ENCODE measurements at regions not wholly inside any gene's neighbourhood (a gene's known extent, or its start where the extent isn't known, plus 50 kb on each side); places are given as distances from the start of the nearest gene placed in this dataset.
"Not testable (repeated sequence)": the region's sequence is repeated elsewhere in the genome, so short reads cannot be mapped to it uniquely, and the experiment has no call there.

- TF ChIP-seq CTCF (IDR thresholded peaks at IDR 0.05; ENCODE audit: control extremely low read depth, extremely low read depth, low read depth, missing control alignments) = no peak
- CTCF ChIA-PET = no interaction called here
- DNase-seq (ENCODE audit: extremely low spot score) = no peak
- POLR2A ChIA-PET = no interaction called here
Measured at GRCh38 chr5:42108468-42108867, 183.4 kb downstream of the FBXO4 start.

- DNase-seq (ENCODE audit: extremely low spot score) = no peak
- ChIA-PET CTCF (no interaction called here), POLR2A (no interaction called here)
- no peak for TF ChIP-seq CTCF (IDR thresholded peaks at IDR 0.05; ENCODE audit: control extremely low read depth, extremely low read depth, low read depth, missing control alignments)
Measured at GRCh38 chr5:42109006-42109572, 184.0 kb downstream of the FBXO4 start.

- POLR2A ChIA-PET; CTCF ChIA-PET; DNase-seq (ENCODE audit: extremely low spot score): not testable (repeated sequence)
Measured at GRCh38 chr5:42115721-42116120, 190.6 kb downstream of the FBXO4 start.

- ChIA-PET POLR2A (no interaction called here), CTCF (interaction anchor here (1.0 to 1.5 kb wide), 4 partner anchors 13 to 63 kb away, joined by 3 to 4 read pairs (median 4); no protein-coding TSS in a partner anchor)
- no peak for TF ChIP-seq CTCF (IDR thresholded peaks at IDR 0.05; ENCODE audit: control extremely low read depth, extremely low read depth, low read depth, missing control alignments)
- DNase-seq (ENCODE audit: extremely low spot score) = no peak
Measured at GRCh38 chr5:42120070-42120469, 195.0 kb downstream of the FBXO4 start.

- DNase-seq (ENCODE audit: extremely low spot score) = no peak
- ChIA-PET POLR2A (no interaction called here), CTCF (interaction anchor here (1.4 to 1.5 kb wide), 3 partner anchors 19 to 64 kb away, joined by 3 to 4 read pairs (median 4); no protein-coding TSS in a partner anchor)
- TF ChIP-seq CTCF (IDR thresholded peaks at IDR 0.05; ENCODE audit: control extremely low read depth, extremely low read depth, low read depth, missing control alignments) = no peak
Measured at GRCh38 chr5:42121401-42121800, 196.3 kb downstream of the FBXO4 start.

- DNase-seq (ENCODE audit: extremely low spot score) = no peak
- no peak for TF ChIP-seq CTCF (IDR thresholded peaks at IDR 0.05; ENCODE audit: control extremely low read depth, extremely low read depth, low read depth, missing control alignments)
- ChIA-PET CTCF (no interaction called here), POLR2A (no interaction called here)
Measured at GRCh38 chr5:42131081-42131480, 206.0 kb downstream of the FBXO4 start.

- CTCF ChIA-PET = interaction anchor here (0.9 kb wide), 1 partner anchor 8 kb away, joined by 3 read pairs; no protein-coding TSS in a partner anchor
- no peak for DNase-seq (ENCODE audit: extremely low spot score)
- no peak for TF ChIP-seq CTCF (IDR thresholded peaks at IDR 0.05; ENCODE audit: control extremely low read depth, extremely low read depth, low read depth, missing control alignments)
- POLR2A ChIA-PET = no interaction called here
Measured at GRCh38 chr5:42143361-42143760, 218.3 kb downstream of the FBXO4 start.

Measured in GM10248 (cell line).